ENCODE measurements at regions not wholly inside any gene's neighbourhood (a gene's known extent, or its start where the extent isn't known, plus 50 kb on each side); places are given as distances from the start of the nearest gene placed in this dataset.

DNA sequence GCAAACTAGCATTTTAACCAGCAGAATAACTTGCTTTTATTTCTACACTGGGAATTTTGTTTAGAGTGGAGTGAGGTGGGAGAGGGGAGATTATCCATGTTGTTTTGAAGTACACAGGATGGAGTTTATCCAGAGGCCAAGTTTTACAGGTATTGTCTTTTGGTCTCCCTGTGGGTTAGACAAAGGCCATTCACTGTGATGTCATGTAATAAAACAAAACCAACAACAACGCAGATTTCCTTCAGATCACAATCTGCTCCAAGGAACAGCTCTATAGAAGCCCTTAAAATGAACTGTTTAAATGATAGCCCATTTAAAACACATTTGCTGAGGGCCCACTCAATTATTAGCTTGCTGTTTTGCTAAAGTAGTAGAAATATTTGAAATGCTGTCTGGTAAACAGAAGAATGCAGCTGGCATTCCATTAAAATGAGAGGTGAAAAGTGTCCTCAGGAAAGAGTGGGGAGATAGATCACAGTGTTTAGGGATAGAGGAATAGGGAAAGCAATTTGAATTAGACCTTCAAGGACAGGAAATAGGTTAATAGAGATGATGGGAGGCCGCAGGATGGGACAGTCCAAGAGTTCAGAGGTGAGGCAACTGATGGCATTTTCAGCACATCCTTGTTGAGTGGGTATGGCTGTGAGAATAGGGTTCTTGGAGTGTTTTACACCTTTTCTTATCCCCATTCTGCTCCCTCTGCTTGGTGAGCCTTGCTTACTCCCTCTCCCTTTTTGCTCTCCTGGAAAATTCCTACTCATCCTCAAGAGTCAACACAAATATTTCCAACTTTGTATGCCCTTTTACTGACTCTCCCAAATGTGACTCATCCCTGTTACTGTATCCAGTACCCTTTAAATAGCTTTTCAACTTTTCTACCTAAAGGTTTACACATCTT is 140.1 kb upstream of the NR3C1 start:
- TF ChIP-seq, protein P1, sequence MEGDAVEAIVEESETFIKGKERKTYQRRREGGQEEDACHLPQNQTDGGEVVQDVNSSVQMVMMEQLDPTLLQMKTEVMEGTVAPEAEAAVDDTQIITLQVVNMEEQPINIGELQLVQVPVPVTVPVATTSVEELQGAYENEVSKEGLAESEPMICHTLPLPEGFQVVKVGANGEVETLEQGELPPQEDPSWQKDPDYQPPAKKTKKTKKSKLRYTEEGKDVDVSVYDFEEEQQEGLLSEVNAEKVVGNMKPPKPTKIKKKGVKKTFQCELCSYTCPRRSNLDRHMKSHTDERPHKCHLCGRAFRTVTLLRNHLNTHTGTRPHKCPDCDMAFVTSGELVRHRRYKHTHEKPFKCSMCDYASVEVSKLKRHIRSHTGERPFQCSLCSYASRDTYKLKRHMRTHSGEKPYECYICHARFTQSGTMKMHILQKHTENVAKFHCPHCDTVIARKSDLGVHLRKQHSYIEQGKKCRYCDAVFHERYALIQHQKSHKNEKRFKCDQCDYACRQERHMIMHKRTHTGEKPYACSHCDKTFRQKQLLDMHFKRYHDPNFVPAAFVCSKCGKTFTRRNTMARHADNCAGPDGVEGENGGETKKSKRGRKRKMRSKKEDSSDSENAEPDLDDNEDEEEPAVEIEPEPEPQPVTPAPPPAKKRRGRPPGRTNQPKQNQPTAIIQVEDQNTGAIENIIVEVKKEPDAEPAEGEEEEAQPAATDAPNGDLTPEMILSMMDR (IDR thresholded peaks at IDR 0.05; ENCODE audit: low read depth, low read length) = no peak
- peak; percentile 42 to 60 for DNase-seq (ENCODE audit: low read depth in 2 of 2)
- no peak overlapping the region for H3K4me3 ChIP-seq (replicated peaks in 1 of 2; ENCODE audit: low read depth in 2 of 2, low read length in 2 of 2)

DNA sequence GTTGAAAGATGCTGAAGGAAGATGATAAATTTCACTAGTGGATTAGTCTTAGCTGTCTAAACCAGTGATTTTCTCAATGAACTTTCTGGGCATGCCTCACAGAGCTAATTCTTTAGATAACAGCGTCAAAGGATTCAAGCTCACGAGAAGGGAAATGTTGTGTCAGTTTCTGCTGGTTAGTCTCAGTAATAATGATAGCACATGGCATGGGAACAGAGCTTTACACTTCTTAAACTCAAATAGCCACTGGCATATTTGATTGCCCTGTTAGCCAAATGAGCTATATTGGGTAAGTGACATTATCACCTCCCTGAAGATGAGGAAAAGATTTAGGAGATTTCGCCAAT is 139.3 kb upstream of the NR3C1 start:
- H3K4me3 ChIP-seq (replicated peaks in 1 of 2; ENCODE audit: low read depth in 2 of 2, low read length in 2 of 2) = no peak overlapping the region
- TF ChIP-seq, protein P1 (IDR thresholded peaks at IDR 0.05; ENCODE audit: low read depth, low read length) = no peak

GRCh38 chr5:143541943-143542797 is 138.7 kb upstream of the NR3C1 start:
- DNase-seq (ENCODE audit: low read depth in 2 of 2) = no peak
- TF ChIP-seq, protein P1 (IDR thresholded peaks at IDR 0.05; ENCODE audit: low read depth, low read length) = no peak

More for the DNA sequence above, 139.3 kb upstream of the NR3C1 start:
- peak in 1 of 2 donors; percentile 79 for DNase-seq (ENCODE audit: low read depth in 2 of 2)

DNA sequence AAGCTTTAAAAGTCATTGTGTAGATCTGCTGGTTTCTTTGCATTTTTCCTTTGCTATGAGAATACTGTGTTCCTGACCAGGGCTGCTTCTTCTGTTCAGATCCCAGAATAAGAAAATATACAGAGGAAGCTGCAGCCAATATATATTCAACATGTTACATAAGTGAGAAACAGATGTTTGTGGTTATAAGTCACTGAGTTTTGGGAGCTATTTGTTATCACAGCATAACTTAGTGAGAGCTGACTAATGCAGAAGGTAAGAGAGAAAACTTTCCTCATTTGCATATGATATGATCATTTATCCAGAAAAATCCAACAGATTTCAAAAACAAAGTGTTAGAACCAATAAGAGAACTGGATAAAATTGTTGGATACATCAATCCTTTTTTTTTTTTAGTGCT is 136.3 kb upstream of the NR3C1 start:
- TF ChIP-seq, protein P1 (IDR thresholded peaks at IDR 0.05; ENCODE audit: low read depth, low read length) = no peak
- H3K4me3 ChIP-seq (replicated peaks in 1 of 2; ENCODE audit: low read depth in 2 of 2, low read length in 2 of 2) = no peak overlapping the region
- DNase-seq (ENCODE audit: low read depth in 2 of 2) = no peak

More at GRCh38 chr5:143541943-143542797, 138.7 kb upstream of the NR3C1 start:
- H3K4me3 ChIP-seq (replicated peaks in 1 of 2; ENCODE audit: low read depth in 2 of 2, low read length in 2 of 2) = no peak overlapping the region

- TF ChIP-seq, protein P1 (IDR thresholded peaks at IDR 0.05; ENCODE audit: low read depth, low read length) = no peak
- H3K4me3 ChIP-seq (replicated peaks in 1 of 2; ENCODE audit: low read depth in 2 of 2, low read length in 2 of 2) = no peak overlapping the region
- DNase-seq (ENCODE audit: low read depth in 2 of 2) = no peak
These were observed 133.6 kb upstream of the NR3C1 start for GRCh38 chr5:143537056-143537455.

GRCh38 chr5:143536364-143536763 is 132.9 kb upstream of the NR3C1 start:
- TF ChIP-seq, protein P1 (IDR thresholded peaks at IDR 0.05; ENCODE audit: low read depth, low read length) = no peak
- peak; percentile 98 to 99 for DNase-seq (ENCODE audit: low read depth in 2 of 2)
- no peak overlapping the region for H3K4me3 ChIP-seq (replicated peaks in 1 of 2; ENCODE audit: low read depth in 2 of 2, low read length in 2 of 2)

Data from cardiac fibroblast (primary cell).